IPS-NIHi7 (cell line): ENCODE measurements at regions not wholly inside any gene's neighbourhood (a gene's known extent, or its start where the extent isn't known, plus 50 kb on each side); places are given as distances from the start of the nearest gene placed in this dataset.

Experiments used
- DNase-seq: peaks from one replicate; pipeline ENCODE4 v3.0.0; 2012; ENCODE audit warnings: mixed read lengths; ENCODE audit errors: extremely low spot score

GRCh38 chr15:36458411-36458810 lies 121.0 kb upstream of the CDIN1 start:
- DNase-seq = no peak

- no peak for DNase-seq
Measured at GRCh38 chr15:36465304-36465703, 114.1 kb upstream of the CDIN1 start.

GRCh38 chr15:36468746-36469145 lies 110.7 kb upstream of the CDIN1 start:
- DNase-seq = no peak

GRCh38 chr15:36469311-36469966 lies 110.0 kb upstream of the CDIN1 start:
- DNase-seq = no peak

- no peak for DNase-seq
Measured at GRCh38 chr15:36472672-36473071, 106.8 kb upstream of the CDIN1 start.

- DNase-seq = no peak
Measured at GRCh38 chr15:36478561-36478960, 100.9 kb upstream of the CDIN1 start.

GRCh38 chr15:36479200-36479896 lies 100.1 kb upstream of the CDIN1 start:
- no peak for DNase-seq

GRCh38 chr15:36481156-36481555 lies 98.3 kb upstream of the CDIN1 start:
- no peak for DNase-seq

- DNase-seq = no peak
Measured at GRCh38 chr15:36483409-36483808, 96.0 kb upstream of the CDIN1 start.

- DNase-seq = no peak
Measured at GRCh38 chr15:36484038-36484778, 95.2 kb upstream of the CDIN1 start.

- DNase-seq = no peak
Measured at GRCh38 chr15:36491912-36492311, 87.5 kb upstream of the CDIN1 start.

- no peak for DNase-seq
Measured at GRCh38 chr15:36495456-36495991, 83.9 kb upstream of the CDIN1 start.

GRCh38 chr15:36497901-36498300 lies 81.5 kb upstream of the CDIN1 start:
- DNase-seq = no peak

GRCh38 chr15:36498401-36498800 lies 81.0 kb upstream of the CDIN1 start:
- no peak for DNase-seq

GRCh38 chr15:36498916-36499315 lies 80.5 kb upstream of the CDIN1 start:
- DNase-seq = no peak

- no peak for DNase-seq
Measured at GRCh38 chr15:36499412-36500389, 79.7 kb upstream of the CDIN1 start.

- peak; percentile 57 for DNase-seq
Measured at GRCh38 chr15:36501063-36501678, 78.3 kb upstream of the CDIN1 start.

GRCh38 chr15:36502509-36502908 lies 76.9 kb upstream of the CDIN1 start:
- no peak for DNase-seq

- no peak for DNase-seq
Measured at GRCh38 chr15:36506733-36507356, 72.6 kb upstream of the CDIN1 start.

- DNase-seq = no peak
Measured at GRCh38 chr15:36507458-36507857, 72.0 kb upstream of the CDIN1 start.
